IMR-90 (cell line): ENCODE measurements at regions not wholly inside any gene's neighbourhood (a gene's known extent, or its start where the extent isn't known, plus 50 kb on each side); places are given as distances from the start of the nearest gene placed in this dataset.

Experiments used
- ATAC-seq: fragments of 200-7000 bp; cut with Tn5 transposase; 2 replicates; pipeline ENCODE4 v1.9.1; 2020; ENCODE audit warnings: low read depth, mild to moderate bottlenecking, moderate library complexity
- BruUV-seq: library from RNA; stranded (reverse); fragments of 400-500 nt; replicated peaks from 2 replicates; lab custom pipeline; 2021; lab: Mats Ljungman, UMichigan
- CTCF ChIA-PET: fragments of 300-600 bp; formaldehyde crosslinking; extraction: SDS; loops from one replicate; lab custom pipeline; 2021; ENCODE audit warnings: antibody characterized with exemption; lab: Yijun Ruan, JAX
- POLR2A ChIA-PET: fragments of 300-600 bp; sonication (Branson Sonifier 250); formaldehyde crosslinking; loops from one replicate; lab custom pipeline; 2022; ENCODE audit warnings: antibody characterized with exemption; ENCODE audit not compliant: unreplicated experiment; lab: Charles Lee
- DNase-seq: peaks from one replicate; pipeline ENCODE4 v3.0.0; 2013
- H2AFZ ChIP-seq: replicated peaks from 2 replicates; pipeline ENCODE3; 2013; ENCODE audit warnings: low read length, mild to moderate bottlenecking; ENCODE audit not compliant: poor library complexity
- H2AK5ac ChIP-seq: 2 replicates; pipeline ENCODE4 v1.6.1; 2013; ENCODE audit warnings: low read depth, low read length, inconsistent platforms
- H2AK9ac ChIP-seq: replicated peaks from 2 replicates; pipeline ENCODE3; 2013; ENCODE audit warnings: mild to moderate bottlenecking, low read depth, low read length, moderate library complexity; ENCODE audit not compliant: poor library complexity
- H2BK120ac ChIP-seq: 2 replicates; pipeline ENCODE4 v1.6.1; 2013; ENCODE audit warnings: low read depth, low read length, inconsistent platforms
- H2BK15ac ChIP-seq: 3 replicates; pipeline ENCODE4 v1.6.1; 2013; ENCODE audit warnings: low read depth, low read length, inconsistent platforms
- H2BK20ac ChIP-seq: 2 replicates; pipeline ENCODE4 v1.6.1; 2013; ENCODE audit warnings: low read depth, mild to moderate bottlenecking, inconsistent platforms, low read length, moderate library complexity
- H2BK5ac ChIP-seq: 2 replicates; pipeline ENCODE4 v1.6.1; 2013; ENCODE audit warnings: mild to moderate bottlenecking, low read depth, low read length, inconsistent platforms; ENCODE audit not compliant: poor library complexity, severe bottlenecking
- H3K14ac ChIP-seq: replicated peaks from 2 replicates; pipeline ENCODE4 v1.6.1; 2013; ENCODE audit warnings: low read depth, low read length, inconsistent platforms
- H3K18ac ChIP-seq: 2 replicates; pipeline ENCODE4 v1.6.1; 2013; ENCODE audit warnings: low read depth, low read length, control low read depth
- H3K23ac ChIP-seq: 2 replicates; pipeline ENCODE4 v1.6.1; 2013; ENCODE audit warnings: low read depth, low read length, inconsistent platforms
- H3K27ac ChIP-seq: 2 replicates; pipeline ENCODE4 v1.5.1; 2013; ENCODE audit warnings: mild to moderate bottlenecking, control low read depth, low read length; ENCODE audit not compliant: insufficient read depth
- H3K27me3 ChIP-seq: 2 replicates; pipeline ENCODE4 v1.6.1; 2013; ENCODE audit warnings: low read length; ENCODE audit not compliant: control insufficient read depth, insufficient read depth
- H3K36me3 ChIP-seq: 2 replicates; pipeline ENCODE4 v1.6.1; 2013; ENCODE audit warnings: low read length, mixed read lengths; ENCODE audit not compliant: control insufficient read depth, insufficient read depth
- H3K4ac ChIP-seq: 2 replicates; pipeline ENCODE4 v1.6.1; 2013; ENCODE audit warnings: low read depth, low read length, inconsistent platforms
- H3K4me1 ChIP-seq: 2 replicates; pipeline ENCODE4 v1.6.1; 2013; ENCODE audit warnings: low read length, mixed read lengths; ENCODE audit not compliant: control insufficient read depth, insufficient read depth
- H3K4me2 ChIP-seq: 2 replicates; pipeline ENCODE4 v1.6.1; 2013; ENCODE audit warnings: low read depth, mild to moderate bottlenecking, control low read depth, low read length, moderate library complexity
- H3K4me3 ChIP-seq: 2 replicates; pipeline ENCODE4 v1.5.1; 2013; ENCODE audit warnings: low read depth, mild to moderate bottlenecking, control low read depth, low read length, moderate library complexity; ENCODE audit not compliant: insufficient read depth
- H3K56ac ChIP-seq: 2 replicates; pipeline ENCODE4 v1.6.1; 2013; ENCODE audit warnings: low read length, inconsistent platforms; ENCODE audit not compliant: insufficient read depth; ENCODE audit errors: extremely low read depth
- H3K79me1 ChIP-seq, 2 experiments: 2 replicates each; pipeline ENCODE4 v1.6.1; 2013; ENCODE audit warnings: low read length in 2 of 2, inconsistent platforms in 1 of 2, low read depth in 1 of 2
- H3K9ac ChIP-seq: 2 replicates; pipeline ENCODE4 v1.6.1; 2013; ENCODE audit warnings: low read depth, low read length, control low read depth
- H3K9me1 ChIP-seq: 2 replicates; pipeline ENCODE4 v1.6.1; 2013; ENCODE audit warnings: low read length, inconsistent platforms; ENCODE audit not compliant: insufficient read depth
- H3K9me3 ChIP-seq: 2 replicates; pipeline ENCODE4 v1.6.1; 2013; ENCODE audit warnings: low read length; ENCODE audit not compliant: control insufficient read depth, insufficient read depth
- H4K20me1 ChIP-seq: 2 replicates; pipeline ENCODE4 v1.6.1; 2013; ENCODE audit warnings: low read length, inconsistent platforms; ENCODE audit not compliant: insufficient read depth
- H4K5ac ChIP-seq: 2 replicates; pipeline ENCODE4 v1.6.1; 2013; ENCODE audit warnings: mild to moderate bottlenecking, low read depth, low read length, control low read depth
- H4K8ac ChIP-seq, 2 experiments: 2 replicates each; pipeline ENCODE4 v1.6.1; 2013; ENCODE audit warnings: low read depth in 2 of 2, low read length in 2 of 2, control low read depth in 1 of 2, inconsistent platforms in 1 of 2
- H4K91ac ChIP-seq: 2 replicates; pipeline ENCODE4 v1.6.1; 2013; ENCODE audit warnings: low read depth, low read length, inconsistent platforms; ENCODE audit not compliant: insufficient read depth
- BHLHE40 ChIP-seq: fragments of 150-350 bp; IDR thresholded peaks from 2 replicates; pipeline ENCODE4 v1.6.1; 2016; ENCODE audit warnings: mild to moderate bottlenecking, low read depth, low read length
- CHD1 ChIP-seq: IDR thresholded peaks from 2 replicates; pipeline ENCODE4 v1.6.1; 2012; ENCODE audit warnings: low read depth, low read length, improper control_type of control experiment
- ELK1 ChIP-seq: fragments of 150-350 bp; IDR thresholded peaks from 2 replicates; pipeline ENCODE4 v1.6.1; 2016; ENCODE audit warnings: low read depth, mild to moderate bottlenecking, low read length, moderate library complexity, borderline replicate concordance
- FOS ChIP-seq: fragments of 150-350 bp; IDR thresholded peaks from 2 replicates; pipeline ENCODE4 v1.6.1; 2016; ENCODE audit warnings: low read depth, low read length
- MAFK ChIP-seq: IDR thresholded peaks from 2 replicates; pipeline ENCODE4 v1.6.1; 2012; ENCODE audit warnings: low read depth, low read length, improper control_type of control experiment
- MAZ ChIP-seq: IDR thresholded peaks from 2 replicates; pipeline ENCODE4 v1.6.1; 2012; ENCODE audit warnings: low read depth, mild to moderate bottlenecking, low read length, improper control_type of control experiment, moderate library complexity, borderline replicate concordance
- NFE2L2 ChIP-seq: fragments of 150-350 bp; IDR thresholded peaks from 2 replicates; pipeline ENCODE4 v1.6.1; 2016; ENCODE audit warnings: low read depth, mild to moderate bottlenecking, low read length
- POLR2A ChIP-seq: IDR thresholded peaks from 2 replicates; pipeline ENCODE4 v1.6.1; 2012; ENCODE audit warnings: mild to moderate bottlenecking, low read depth, low read length
- RAD21 ChIP-seq: IDR thresholded peaks from 2 replicates; pipeline ENCODE4 v1.6.1; 2012; ENCODE audit warnings: low read length, improper control_type of control experiment
- RCOR1 ChIP-seq: IDR thresholded peaks from 2 replicates; pipeline ENCODE4 v1.6.1; 2012; ENCODE audit warnings: mild to moderate bottlenecking, low read length, improper control_type of control experiment; ENCODE audit not compliant: insufficient replicate concordance
- RFX5 ChIP-seq: IDR thresholded peaks from 2 replicates; pipeline ENCODE4 v1.8.0; 2012; ENCODE audit warnings: low read depth, mild to moderate bottlenecking, low read length, moderate library complexity
- SMC3 ChIP-seq: fragments of 150-350 bp; IDR thresholded peaks from 2 replicates; pipeline ENCODE4 v1.6.1; 2016; ENCODE audit warnings: low read depth, mild to moderate bottlenecking, antibody characterized with exemption, low read length, moderate library complexity
- USF2 ChIP-seq: fragments of 150-350 bp; IDR thresholded peaks from 2 replicates; pipeline ENCODE4 v1.6.1; 2017; ENCODE audit warnings: mild to moderate bottlenecking, antibody characterized with exemption, low read length, low read depth
- WGBS, 2 experiments: methylation state at CpG; one replicate each; pipeline versions ENCODE4 v1.1.5 to v1.1.7; 2013; ENCODE audit warnings: missing lambda C conversion rate in 2 of 2; ENCODE audit not compliant: insufficient read length in 1 of 2; ENCODE audit errors: extremely low coverage in 2 of 2; 5-methylcytosine and 5-hydroxymethylcytosine counted together
- dilution Hi-C: fragments of 300-500 bp; cut with HindIII; formaldehyde crosslinking; loops from one replicate; pipeline ENCODE4 v1.14.3; 2018; ENCODE audit warnings: low sequenced_read_pairs; ENCODE audit not compliant: unreplicated experiment
- in situ Hi-C: fragments of 300-500 bp; cut with MboI; formaldehyde crosslinking; loops from 3 replicates; pipeline ENCODE4 v1.14.3; 2019; ENCODE audit warnings: low sequenced_read_pairs, inconsistent platforms, mixed read lengths
- intact Hi-C: fragments of 100-400 bp; cut with micrococcal nuclease; formaldehyde crosslinking; loops from 2 replicates; pipeline ENCODE4 v1.10.0; 2022

GRCh38 chr15:81843757-81844407 is 201.9 kb downstream of the MEX3B start:
- H3K9ac ChIP-seq: no peak overlapping the region
- POLR2A ChIA-PET: interaction anchor here (0.7 kb wide), 1 partner anchor 221 kb away, joined by 13 read pairs; no protein-coding TSS in a partner anchor
- H3K9me1 ChIP-seq: no peaks in the 10 kb centered on the region
- H3K4me1 ChIP-seq: no peaks in the 10 kb centered on the region
- DNase-seq: no peak
- no peaks in the 10 kb centered on the region for H3K36me3 ChIP-seq
- H2AFZ ChIP-seq: no peak overlapping the region
- no peak overlapping the region for H3K23ac ChIP-seq
- no peak overlapping the region for H4K8ac ChIP-seq
- no peaks in the 10 kb centered on the region for H3K9me3 ChIP-seq
- no peak overlapping the region for H2BK120ac ChIP-seq
- H3K79me1 ChIP-seq: no peaks in the 10 kb centered on the region
- H3K18ac ChIP-seq: no peak overlapping the region
- no peak overlapping the region for H3K4me2 ChIP-seq
- no peaks in the 10 kb centered on the region for H4K20me1 ChIP-seq
- CTCF ChIA-PET: no interaction called here
- in situ Hi-C loops: no loop called here
- TF ChIP-seq ELK1 (no peak), BHLHE40 (no peak), RCOR1 (no peak), FOS (no peak), NFE2L2 (no peak), RAD21 (no peak), MAFK (no peak), RFX5 (no peak), USF2 (no peak), SMC3 (no peak), MAZ (no peak), CHD1 (no peak), POLR2A (no peak)
- no peak overlapping the region for H4K91ac ChIP-seq
- no peak overlapping the region for H4K5ac ChIP-seq
- ATAC-seq: peak; percentile 35
- dilution Hi-C loops: no loop called here
- no peak overlapping the region for H3K4me3 ChIP-seq
- no TSS peak for BruUV-seq
- no peak overlapping the region for H3K14ac ChIP-seq
- H3K56ac ChIP-seq: no peak overlapping the region
- WGBS, 2 experiments: no CpG with 5 or more reads among the region's 6 CpGs
- no peak overlapping the region for H2AK5ac ChIP-seq
- H2BK20ac ChIP-seq: no peak overlapping the region
- no peak overlapping the region for H3K27ac ChIP-seq
- H3K4ac ChIP-seq: no peak overlapping the region
- no peak overlapping the region for H2AK9ac ChIP-seq
- H2BK15ac ChIP-seq: no peak overlapping the region
- intact Hi-C loops: loop anchor here (5.0 kb wide), 1 partner anchor 88 kb away; no protein-coding TSS in a partner anchor
- no peak overlapping the region for H2BK5ac ChIP-seq
- no peaks in the 10 kb centered on the region for H3K27me3 ChIP-seq
